HepG2 (cell line): ENCODE measurements at regions not wholly inside any gene's neighbourhood (a gene's known extent, or its start where the extent isn't known, plus 50 kb on each side); places are given as distances from the start of the nearest gene placed in this dataset.
A peak's percentile ranks its signal among the peaks of the same experiment; 100 is the strongest.

ENCODE experiments used
- ATAC-seq: fragments of 200-7000 bp; cut with Tn5 transposase; 3 replicates; pipeline ENCODE4 v1.9.1; 2020; ENCODE audit warnings: mild to moderate bottlenecking, moderate library complexity
- BruUV-seq: library from RNA; stranded (reverse); fragments of 400-500 nt; replicated peaks from 2 replicates; lab custom pipeline; 2021; lab: Mats Ljungman, UMichigan
- CTCF ChIA-PET: fragments of 300-600 bp; formaldehyde crosslinking; extraction: SDS; loops from one replicate; lab custom pipeline; 2021; ENCODE audit warnings: low total read pairs, inconsistent platforms, low intra/inter-chr PET ratio; lab: Yijun Ruan, JAX
- POLR2A ChIA-PET: fragments of 350-600 bp; sonication (Branson Sonifier 250); formaldehyde crosslinking; loops from one replicate; lab custom pipeline; 2020; ENCODE audit warnings: antibody characterized with exemption, inconsistent platforms; lab: Yijun Ruan, JAX
- DNase-seq: peaks from one replicate; pipeline ENCODE4 v3.0.0-alpha.2; 2015; ENCODE audit warnings: low spot score
- FAIRE-seq: peaks from 3 replicates; lab custom pipeline; 2011; peaks lifted over from hg19 to GRCh38; lab: Jason Lieb, UNC
- H2AFZ ChIP-seq: one replicate; pipeline ENCODE4 v1.6.1; 2011; ENCODE audit warnings: low read length, inconsistent platforms
- H3K27ac ChIP-seq: fragments of 300-600 bp; 3 replicates; pipeline ENCODE4 v1.8.0; 2011; ENCODE audit warnings: mixed run types, mild to moderate bottlenecking, mixed read lengths, low read length, inconsistent platforms; ENCODE audit not compliant: insufficient read depth; ENCODE audit errors: extremely low read length
- H3K27me3 ChIP-seq, 2 experiments: fragments of 200-600 bp in 1 of 2; 2 replicates in 1 of 2; 3 replicates in 1 of 2; pipeline versions ENCODE4 v1.6.0 to v1.8.0; 2011; ENCODE audit warnings: low read length in 2 of 2, mild to moderate bottlenecking in 2 of 2, moderate library complexity in 2 of 2, inconsistent platforms in 1 of 2; ENCODE audit not compliant: insufficient read depth in 2 of 2, control insufficient read depth in 1 of 2
- H3K36me3 ChIP-seq, 2 experiments: fragments of 200-600 bp in 1 of 2; replicated peaks in 1 of 2; 2 replicates in 1 of 2; 3 replicates in 1 of 2; pipeline versions ENCODE4 v1.5.1 to v1.8.0; 2011; ENCODE audit warnings: low read length in 2 of 2, inconsistent platforms in 1 of 2; ENCODE audit not compliant: insufficient read depth in 2 of 2, control insufficient read depth in 1 of 2
- H3K4me1 ChIP-seq: 2 replicates; pipeline ENCODE4 v1.5.1; 2012; ENCODE audit warnings: low read length, inconsistent platforms; ENCODE audit not compliant: insufficient read depth
- H3K4me2 ChIP-seq: 2 replicates; pipeline ENCODE4 v1.6.0; 2011; ENCODE audit warnings: low read depth, low read length, inconsistent platforms
- H3K4me3 ChIP-seq, 3 experiments: fragments of 200-600 bp in 1 of 3; sonication (generic), shearing (Covaris generic) in 1 of 3; replicated peaks in 1 of 3; 2 replicates each; pipeline ENCODE4 v1.5.1; 2011 to 2016; ENCODE audit warnings: low read length in 3 of 3, inconsistent platforms in 2 of 3, low read depth in 2 of 3, mild to moderate bottlenecking in 2 of 3, control low read depth in 1 of 3, mixed read lengths in 1 of 3; ENCODE audit not compliant: insufficient read depth in 1 of 3
- H3K79me2 ChIP-seq: one replicate; pipeline ENCODE4 v1.6.1; 2011; ENCODE audit warnings: low read length, inconsistent platforms; ENCODE audit not compliant: insufficient read depth
- H3K9ac ChIP-seq: 2 replicates; pipeline ENCODE4 v1.6.0; 2011; ENCODE audit warnings: mild to moderate bottlenecking, low read depth, low read length, inconsistent platforms; ENCODE audit not compliant: insufficient read depth
- H3K9me3 ChIP-seq: 2 replicates; pipeline ENCODE4 v1.5.1; 2012; ENCODE audit warnings: mild to moderate bottlenecking, low read length
- H4K20me1 ChIP-seq: 2 replicates; pipeline ENCODE4 v1.6.0; 2011; ENCODE audit warnings: inconsistent platforms, mild to moderate bottlenecking, low read length, moderate library complexity; ENCODE audit not compliant: insufficient read depth
- CHD4 ChIP-seq: fragments of 200-600 bp; sonication (generic); IDR thresholded peaks from 2 replicates; pipeline ENCODE4 v1.7.0; 2017; ENCODE audit warnings: mild to moderate bottlenecking, low read length, borderline replicate concordance
- EP300 ChIP-seq, 3 experiments: sonication (generic) in 1 of 3; formaldehyde crosslinking in 1 of 3; IDR thresholded peaks; 2 replicates each; pipeline versions ENCODE4 v1.5.1 to v1.6.1; 2011 to 2020; ENCODE audit warnings: low read depth in 2 of 3, low read length in 2 of 3, borderline replicate concordance in 1 of 3, improper control_type of control experiment in 1 of 3, mild to moderate bottlenecking in 1 of 3, missing genetic modification reagents in 1 of 3, moderate library complexity in 1 of 3
- GFI1 ChIP-seq: sonication (generic); formaldehyde crosslinking; IDR thresholded peaks from 2 replicates; pipeline ENCODE4 v1.5.0; 2020; ENCODE audit warnings: missing genetic modification reagents, mild to moderate bottlenecking, borderline replicate concordance
- MAFF ChIP-seq: IDR thresholded peaks from 2 replicates; pipeline ENCODE4 v1.6.1; 2011; ENCODE audit warnings: low read depth, low read length, improper control_type of control experiment
- MAFK ChIP-seq, 2 experiments: IDR thresholded peaks in 1 of 2; conservative IDR thresholded peaks in 1 of 2; 2 replicates each; pipeline ENCODE4 v1.6.1; 2011; ENCODE audit warnings: improper control_type of control experiment in 2 of 2, low read length in 2 of 2
- NFRKB ChIP-seq: fragments of 450-650 bp; IDR thresholded peaks from 2 replicates; pipeline ENCODE4 v1.6.1; 2017
- PHF20 ChIP-seq: sonication (generic); formaldehyde crosslinking; IDR thresholded peaks from 2 replicates; pipeline ENCODE4 v1.5.0; 2020; ENCODE audit warnings: mild to moderate bottlenecking, missing genetic modification reagents
- ZNF205 ChIP-seq: IDR thresholded peaks from 2 replicates; pipeline ENCODE4 v1.6.1; 2018; ENCODE audit warnings: missing biosample characterization, missing genetic modification reagents
- ZNF564 ChIP-seq: sonication (generic); formaldehyde crosslinking; IDR thresholded peaks from 2 replicates; pipeline ENCODE4 v1.8.1; 2023; ENCODE audit warnings: mild to moderate bottlenecking, missing genetic modification reagents
- ZNF570 ChIP-seq: sonication (generic); formaldehyde crosslinking; IDR thresholded peaks from 2 replicates; pipeline ENCODE4 v1.4.0; 2020; ENCODE audit warnings: mild to moderate bottlenecking, missing genetic modification reagents, borderline replicate concordance
- ZNF709 ChIP-seq: sonication (generic); formaldehyde crosslinking; IDR thresholded peaks from 2 replicates; pipeline ENCODE4 v1.5.0; 2020; ENCODE audit warnings: mild to moderate bottlenecking, missing genetic modification reagents
- ZNF75D ChIP-seq: sonication (generic); formaldehyde crosslinking; IDR thresholded peaks from 2 replicates; pipeline ENCODE4 v1.8.1; 2023; ENCODE audit warnings: missing genetic modification reagents, mild to moderate bottlenecking, borderline replicate concordance
- ZNF761 ChIP-seq: sonication (generic); formaldehyde crosslinking; conservative IDR thresholded peaks from 2 replicates; pipeline ENCODE4 v1.4.0; 2020; ENCODE audit warnings: mild to moderate bottlenecking, missing genetic modification reagents
- ZSCAN20 ChIP-seq: sonication (generic); formaldehyde crosslinking; IDR thresholded peaks from 2 replicates; pipeline ENCODE4 v1.4.0; 2020; ENCODE audit warnings: missing genetic modification reagents, mild to moderate bottlenecking, borderline replicate concordance
- WGBS: methylation state at CpG from one replicate; pipeline ENCODE4 v1.1.6; 2017; ENCODE audit warnings: low lambda C conversion rate; 5-methylcytosine and 5-hydroxymethylcytosine counted together
- in situ Hi-C: cut with HindIII; loops from 2 replicates; pipeline ENCODE4 v1.10.0; 2017; ENCODE audit warnings: low pct_unique_long_range_greater_than_20kb; ENCODE audit not compliant: extremely low pct_ligation_motif_present
- intact Hi-C: fragments of 100-400 bp; cut with micrococcal nuclease; formaldehyde crosslinking; loops from one replicate; pipeline ENCODE4 v1.10.0; 2022; ENCODE audit not compliant: unreplicated experiment
- TF ChIP-seq, protein P1 (sequence below): sonication (generic); formaldehyde crosslinking; IDR thresholded peaks from 2 replicates; pipeline ENCODE4 v1.5.0; 2020; ENCODE audit warnings: missing genetic modification reagents

DNA sequence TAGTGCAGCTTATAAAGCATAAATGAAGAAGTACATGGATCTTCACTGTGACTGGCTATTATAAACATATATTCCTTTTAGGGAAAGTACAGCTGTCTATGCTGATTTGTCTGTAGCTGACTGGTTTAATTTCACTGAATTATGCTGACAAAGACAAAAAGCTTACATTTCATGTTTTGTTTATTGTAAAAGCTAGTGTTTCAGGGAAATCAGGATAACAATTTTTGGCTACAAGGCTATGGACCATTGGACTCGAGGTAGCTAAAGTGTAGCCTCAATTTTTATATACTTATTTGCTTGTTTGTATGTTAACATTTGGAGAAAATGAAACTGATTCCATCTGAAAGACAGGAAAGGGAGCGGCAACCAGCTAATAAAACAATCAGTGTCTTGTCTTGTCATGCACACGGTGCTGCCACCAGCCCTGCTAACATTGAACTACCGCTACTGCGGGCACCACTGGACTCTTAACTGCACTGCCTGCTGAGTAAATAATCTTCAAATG is 480.2 kb downstream of the COL11A1 start:
- no peaks in the 10 kb centered on the region for H4K20me1 ChIP-seq
- no peak overlapping the region for H3K4me3 ChIP-seq
- intact Hi-C loops = no loop called here
- no peaks in the 10 kb centered on the region for H3K36me3 ChIP-seq
- DNase-seq (peak; percentile 1), ATAC-seq (peak; percentile 45; the same call in 1 of the 3 replicates), FAIRE-seq (no peak)
- ChIA-PET CTCF (no interaction called here), POLR2A (no interaction called here)
- TF ChIP-seq GFI1 (no peak), MAFF (peak; percentile 91), MAFK (conservative IDR thresholded peaks at IDR 0.05 in 1 of 2, IDR thresholded peaks at IDR 0.05 in 1 of 2; ENCODE audit: low read length in 2 of 2) (peak; percentile 83 to 89)
- BruUV-seq = no TSS peak
- H3K27me3 ChIP-seq = no peaks in the 10 kb centered on the region
- H3K4me1 ChIP-seq = no peaks in the 10 kb centered on the region
- in situ Hi-C loops = no loop called here
- no peaks in the 10 kb centered on the region for H3K79me2 ChIP-seq
- no peak overlapping the region for H3K4me2 ChIP-seq
- 0% methylated on average over 5 of the region's 5 CpGs for WGBS
- no peak overlapping the region for H3K9ac ChIP-seq
- H3K9me3 ChIP-seq = no peaks in the 10 kb centered on the region
- no peak overlapping the region for H2AFZ ChIP-seq
- no peak overlapping the region for H3K27ac ChIP-seq

DNA sequence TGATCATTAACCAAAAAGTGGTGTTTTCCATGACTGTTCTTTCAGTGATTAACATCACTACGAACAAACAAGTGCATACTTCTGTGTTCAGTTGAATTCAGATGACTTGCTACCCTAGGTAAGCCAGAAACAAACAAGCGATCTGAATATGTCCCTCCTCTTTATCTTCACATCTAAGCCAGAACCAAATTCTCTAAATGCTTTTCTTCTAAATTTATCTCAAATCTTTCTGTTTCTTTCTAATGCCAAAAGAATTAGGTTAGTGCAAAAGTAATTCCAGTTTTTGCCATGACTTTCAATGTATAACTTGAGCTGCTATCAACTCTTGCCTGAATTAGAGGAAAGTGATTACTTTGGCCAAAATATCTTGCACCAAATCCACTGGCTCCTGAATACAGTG is 481.2 kb downstream of the COL11A1 start:
- Histone ChIP-seq H3K9ac (no peak overlapping the region), H3K4me3 (no peak overlapping the region), H4K20me1 (no peaks in the 10 kb centered on the region), H3K9me3 (peaks cover 4% of the 10 kb centered on the region; the same call in 1 of the 2 replicates), H3K36me3 (no peaks in the 10 kb centered on the region), H3K4me1 (no peaks in the 10 kb centered on the region), H3K4me2 (no peak overlapping the region), H3K27ac (no peak overlapping the region), H3K27me3 (no peaks in the 10 kb centered on the region), H3K79me2 (no peaks in the 10 kb centered on the region), H2AFZ (no peak overlapping the region)
- POLR2A ChIA-PET = no interaction called here
- ATAC-seq (no peak), FAIRE-seq (no peak), DNase-seq (no peak)
- BruUV-seq = no TSS peak
- in situ Hi-C loops = no loop called here
- 2% methylated on average over 2 of the region's 2 CpGs for WGBS
- TF ChIP-seq NFRKB (no peak), ZNF709 (CRISPR knock-in tag) (no peak), ZSCAN20 (CRISPR knock-in tag) (no peak), ZNF205 (CRISPR knock-in tag) (no peak), CHD4 (no peak), EP300 (IDR thresholded peaks at IDR 0.05; ENCODE audit: low read depth in 2 of 2, low read length in 2 of 2) (no peak), EP300 (CRISPR knock-in tag; IDR thresholded peaks at IDR 0.05; ENCODE audit: borderline replicate concordance) (no peak), ZNF564 (CRISPR knock-in tag) (no peak), ZNF761 (CRISPR knock-in tag) (no peak), ZNF570 (CRISPR knock-in tag) (no peak), ZNF75D (CRISPR knock-in tag) (no peak), PHF20 (CRISPR knock-in tag) (no peak)
- TF ChIP-seq, protein P1, sequence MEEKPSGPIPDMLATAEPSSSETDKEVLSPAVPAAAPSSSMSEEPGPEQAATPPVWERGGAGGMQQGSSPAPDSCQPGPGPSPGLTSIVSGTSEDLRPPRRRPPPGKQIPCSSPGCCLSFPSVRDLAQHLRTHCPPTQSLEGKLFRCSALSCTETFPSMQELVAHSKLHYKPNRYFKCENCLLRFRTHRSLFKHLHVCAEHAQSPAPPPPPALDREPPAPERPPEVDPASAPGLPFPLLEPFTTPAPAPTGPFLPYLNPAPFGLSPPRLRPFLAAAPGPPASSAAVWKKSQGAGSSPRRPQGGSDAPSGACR (CRISPR knock-in tag) = no peak
- intact Hi-C loops = no loop called here
- CTCF ChIA-PET = no interaction called here
